HepG2 (cell line): ENCODE measurements at regions not wholly inside any gene's neighbourhood (a gene's known extent, or its start where the extent isn't known, plus 50 kb on each side); places are given as distances from the start of the nearest gene placed in this dataset.

ENCODE experiments used
- AHR ChIP-seq: IDR thresholded peaks from 2 replicates; pipeline ENCODE4 v1.6.1; 2018; ENCODE audit warnings: missing genetic modification reagents, missing compliant biosample characterization
- ARID4A ChIP-seq: sonication (generic); formaldehyde crosslinking; IDR thresholded peaks from 2 replicates; pipeline ENCODE4 v1.5.0; 2020; ENCODE audit warnings: mild to moderate bottlenecking, missing genetic modification reagents, borderline replicate concordance
- ELF4 ChIP-seq: sonication (generic); formaldehyde crosslinking; IDR thresholded peaks from 2 replicates; pipeline ENCODE4 v1.5.0; 2020; ENCODE audit warnings: missing genetic modification reagents, mild to moderate bottlenecking, moderate library complexity, borderline replicate concordance
- FOXO4 ChIP-seq: sonication (generic); formaldehyde crosslinking; conservative IDR thresholded peaks from 2 replicates; pipeline ENCODE4 v1.8.1; 2023; ENCODE audit warnings: missing genetic modification reagents
- HNRNPL ChIP-seq: fragments of 200-400 bp; formaldehyde crosslinking; IDR thresholded peaks from 2 replicates; pipeline ENCODE4 v1.6.1; 2017; ENCODE audit warnings: mild to moderate bottlenecking, low read depth, low read length
- IRF9 ChIP-seq: sonication (generic); formaldehyde crosslinking; IDR thresholded peaks from 2 replicates; pipeline ENCODE4 v1.8.0; 2022; ENCODE audit warnings: missing genetic modification reagents, mild to moderate bottlenecking, borderline replicate concordance
- JUNB ChIP-seq: sonication (generic); formaldehyde crosslinking; IDR thresholded peaks from 2 replicates; pipeline ENCODE4 v1.8.0; 2022; ENCODE audit warnings: missing genetic modification reagents, mild to moderate bottlenecking, borderline replicate concordance
- MTA1 ChIP-seq: sonication (generic); formaldehyde crosslinking; IDR thresholded peaks from 2 replicates; pipeline ENCODE4 v1.4.0; 2020; ENCODE audit warnings: missing genetic modification reagents, mild to moderate bottlenecking, borderline replicate concordance
- PAX8 ChIP-seq: sonication (generic); formaldehyde crosslinking; IDR thresholded peaks from 2 replicates; pipeline ENCODE4 v1.8.0; 2022; ENCODE audit warnings: mild to moderate bottlenecking, missing genetic modification reagents, borderline replicate concordance
- PCBP1 ChIP-seq: fragments of 200-400 bp; formaldehyde crosslinking; IDR thresholded peaks from 2 replicates; pipeline ENCODE4 v1.6.1; 2017; ENCODE audit warnings: mild to moderate bottlenecking, low read depth, low read length, borderline replicate concordance
- RXRA ChIP-seq: sonication (generic); formaldehyde crosslinking; IDR thresholded peaks from 2 replicates; pipeline ENCODE4 v1.5.1; 2020; ENCODE audit warnings: missing genetic modification reagents
- SP5 ChIP-seq: IDR thresholded peaks from 2 replicates; pipeline ENCODE4 v1.6.1; 2016; ENCODE audit warnings: low read depth, borderline replicate concordance
- THAP7 ChIP-seq: sonication (generic); formaldehyde crosslinking; IDR thresholded peaks from 2 replicates; pipeline ENCODE4 v1.8.1; 2023; ENCODE audit warnings: mild to moderate bottlenecking, missing genetic modification reagents
- ZBTB46 ChIP-seq: sonication (generic); formaldehyde crosslinking; IDR thresholded peaks from 2 replicates; pipeline ENCODE4 v1.4.0; 2020; ENCODE audit warnings: mild to moderate bottlenecking, missing genetic modification reagents, borderline replicate concordance
- ZNF276 ChIP-seq: sonication (generic); formaldehyde crosslinking; IDR thresholded peaks from 2 replicates; pipeline ENCODE4 v1.4.0; 2020; ENCODE audit warnings: mild to moderate bottlenecking, low read depth, missing genetic modification reagents
- ZNF382 ChIP-seq: sonication (generic); formaldehyde crosslinking; IDR thresholded peaks from 2 replicates; pipeline ENCODE4 v1.5.0; 2020; ENCODE audit warnings: missing genetic modification reagents, mild to moderate bottlenecking, borderline replicate concordance
- ZNF446 ChIP-seq: sonication (generic); formaldehyde crosslinking; IDR thresholded peaks from 2 replicates; pipeline ENCODE4 v1.5.0; 2020; ENCODE audit warnings: mild to moderate bottlenecking, missing genetic modification reagents

- TF ChIP-seq IRF9 (no peak), RXRA (0 out of 2 replicates have a peak, but pooled peaks have one; percentile 18), HNRNPL (no peak), THAP7 (CRISPR knock-in tag) (no peak), ZNF446 (CRISPR knock-in tag) (peak; percentile 9; the same call in 1 of the 2 replicates), SP5 (0 out of 2 replicates have a peak, but pooled peaks have one; percentile 29), ZBTB46 (CRISPR knock-in tag) (no peak), ZNF276 (peak; percentile 75), MTA1 (CRISPR knock-in tag) (no peak; the same call in 1 of the 2 replicates), FOXO4 (no peak), ELF4 (no peak), JUNB (CRISPR knock-in tag) (0 out of 2 replicates have a peak, but pooled peaks have one; percentile 44), PCBP1 (no peak), ZNF382 (CRISPR knock-in tag) (no peak), PAX8 (no peak), AHR (peak; percentile 61; the same call in 1 of the 2 replicates), ARID4A (CRISPR knock-in tag) (no peak; the same call in 1 of the 2 replicates)
These were observed 76.7 kb upstream of the VGLL4 start (continued) for GRCh38 chr3:11720304-11720898.
